H9 (cell line): ENCODE measurements at regions not wholly inside any gene's neighbourhood (a gene's known extent, or its start where the extent isn't known, plus 50 kb on each side); places are given as distances from the start of the nearest gene placed in this dataset.
A peak's percentile ranks its signal among the peaks of the same experiment; 100 is the strongest.

Source experiments
- DNase-seq: peaks from one replicate; pipeline ENCODE4 v3.0.0-alpha.2; 2017
- H2AFZ ChIP-seq: one replicate; pipeline ENCODE4 v1.6.1; 2013; ENCODE audit warnings: mild to moderate bottlenecking, low read length, control low read depth, moderate library complexity
- H2AK5ac ChIP-seq: 2 replicates; pipeline ENCODE4 v1.6.1; 2013; ENCODE audit warnings: low read length, control low read depth, mixed read lengths; ENCODE audit not compliant: insufficient read length
- H2BK120ac ChIP-seq: one replicate; pipeline ENCODE4 v1.6.1; 2013; ENCODE audit warnings: low read depth, mild to moderate bottlenecking, low read length, control low read depth, inconsistent platforms; ENCODE audit not compliant: poor library complexity, severe bottlenecking
- H2BK12ac ChIP-seq: 2 replicates; pipeline ENCODE4 v1.6.1; 2013; ENCODE audit warnings: low read length, control low read depth, mixed read lengths, low read depth; ENCODE audit not compliant: insufficient read length
- H2BK15ac ChIP-seq: 2 replicates; pipeline ENCODE4 v1.6.1; 2013; ENCODE audit warnings: low read depth, low read length, control low read depth
- H2BK20ac ChIP-seq: one replicate; pipeline ENCODE4 v1.6.1; 2013; ENCODE audit warnings: low read depth, mild to moderate bottlenecking, low read length, control low read depth, inconsistent platforms; ENCODE audit not compliant: poor library complexity, severe bottlenecking
- H2BK5ac ChIP-seq: 2 replicates; pipeline ENCODE4 v1.6.1; 2013; ENCODE audit warnings: low read length, control low read depth, mixed read lengths; ENCODE audit not compliant: insufficient read length
- H3K14ac ChIP-seq: 2 replicates; pipeline ENCODE4 v1.6.1; 2013; ENCODE audit warnings: low read length, control low read depth; ENCODE audit not compliant: insufficient read depth
- H3K18ac ChIP-seq: 2 replicates; pipeline ENCODE4 v1.6.1; 2013; ENCODE audit warnings: low read depth, mild to moderate bottlenecking, mixed read lengths, low read length, control low read depth; ENCODE audit not compliant: insufficient read length
- H3K23ac ChIP-seq: 2 replicates; pipeline ENCODE4 v1.6.1; 2013; ENCODE audit warnings: low read length, control low read depth, mixed read lengths, low read depth; ENCODE audit not compliant: insufficient read length
- H3K23me2 ChIP-seq: 2 replicates; pipeline ENCODE4 v1.6.1; 2013; ENCODE audit warnings: low read depth, mild to moderate bottlenecking, mixed read lengths, low read length, control low read depth; ENCODE audit not compliant: insufficient read length, poor library complexity, severe bottlenecking
- H3K27ac ChIP-seq: 2 replicates; pipeline ENCODE4 v1.5.1; 2013; ENCODE audit warnings: low read length, control low read depth, mixed read lengths, low read depth; ENCODE audit not compliant: insufficient read length
- H3K27me3 ChIP-seq: 2 replicates; pipeline ENCODE4 v1.6.1; 2013; ENCODE audit warnings: low read length, control low read depth, inconsistent platforms; ENCODE audit not compliant: insufficient read depth
- H3K4ac ChIP-seq: 2 replicates; pipeline ENCODE4 v1.6.1; 2013; ENCODE audit warnings: low read depth, mild to moderate bottlenecking, control low read depth, inconsistent platforms, low read length, moderate library complexity
- H3K4me1 ChIP-seq: 2 replicates; pipeline ENCODE4 v1.6.1; 2013; ENCODE audit warnings: low read length, control low read depth, inconsistent platforms; ENCODE audit not compliant: insufficient read depth
- H3K4me2 ChIP-seq: 2 replicates; pipeline ENCODE4 v1.6.1; 2013; ENCODE audit warnings: low read length, control low read depth, mixed read lengths; ENCODE audit not compliant: insufficient read length, insufficient read depth
- H3K56ac ChIP-seq: 2 replicates; pipeline ENCODE4 v1.6.1; 2013; ENCODE audit warnings: low read depth, mild to moderate bottlenecking, mixed read lengths, low read length, control low read depth; ENCODE audit not compliant: insufficient read length
- H3K79me1 ChIP-seq: 2 replicates; pipeline ENCODE4 v1.6.1; 2013; ENCODE audit warnings: low read depth, mild to moderate bottlenecking, moderate library complexity, low read length, control low read depth, inconsistent platforms; ENCODE audit not compliant: insufficient read depth, poor library complexity, severe bottlenecking
- H3K79me2 ChIP-seq: 2 replicates; pipeline ENCODE4 v1.6.1; 2013; ENCODE audit warnings: low read length, control low read depth, inconsistent platforms; ENCODE audit not compliant: insufficient read depth
- H3K9ac ChIP-seq: 2 replicates; pipeline ENCODE4 v1.6.1; 2013; ENCODE audit warnings: low read length, control low read depth, mixed read lengths; ENCODE audit not compliant: insufficient read length; ENCODE audit errors: extremely low read depth
- H3K9me3 ChIP-seq: one replicate; pipeline ENCODE4 v1.6.1; 2013; ENCODE audit warnings: low read depth, low read length, inconsistent platforms; ENCODE audit not compliant: control insufficient read depth
- H3T11ph ChIP-seq: one replicate; pipeline ENCODE4 v1.6.1; 2013; ENCODE audit warnings: mild to moderate bottlenecking, low read length, control low read depth, inconsistent platforms
- H4K20me1 ChIP-seq: one replicate; pipeline ENCODE4 v1.6.1; 2013; ENCODE audit not compliant: control insufficient read depth, insufficient read length, insufficient read depth
- H4K5ac ChIP-seq: 2 replicates; pipeline ENCODE4 v1.6.1; 2013; ENCODE audit warnings: low read depth, mild to moderate bottlenecking, mixed read lengths, low read length, control low read depth; ENCODE audit not compliant: insufficient read length
- H4K8ac ChIP-seq: replicated peaks from 2 replicates; pipeline ENCODE4 v1.6.1; 2013; ENCODE audit warnings: low read length, control low read depth, mixed read lengths, low read depth; ENCODE audit not compliant: insufficient read length
- H4K91ac ChIP-seq: 2 replicates; pipeline ENCODE4 v1.6.1; 2013; ENCODE audit warnings: low read depth, mild to moderate bottlenecking, moderate library complexity, mixed read lengths, low read length, control low read depth; ENCODE audit not compliant: insufficient read length
- H3K27ac Mint-ChIP-seq, 3 experiments: 2 replicates in 2 of 3; 3 replicates in 1 of 3; pipeline ENCODE4 v1.8.0; 2020 to 2021; ENCODE audit warnings: mixed read lengths in 3 of 3, mild to moderate bottlenecking in 1 of 3, moderate library complexity in 1 of 3
- H3K27me3 Mint-ChIP-seq: 2 replicates; pipeline ENCODE4 v1.8.0; 2021; ENCODE audit warnings: low read depth, mild to moderate bottlenecking, moderate library complexity, mixed read lengths
- H3K36me3 Mint-ChIP-seq, 3 experiments: 2 replicates in 2 of 3; 3 replicates in 1 of 3; pipeline ENCODE4 v1.8.0; 2020 to 2021; ENCODE audit warnings: low read depth in 3 of 3, mixed read lengths in 3 of 3; ENCODE audit not compliant: insufficient read depth in 1 of 3
- H3K4me1 Mint-ChIP-seq, 2 experiments: 2 replicates each; pipeline ENCODE4 v1.8.0; 2020; ENCODE audit warnings: mixed read lengths in 2 of 2
- H3K4me3 Mint-ChIP-seq, 2 experiments: 2 replicates in 1 of 2; 3 replicates in 1 of 2; pipeline ENCODE4 v1.8.0; 2020 to 2021; ENCODE audit warnings: mild to moderate bottlenecking in 2 of 2, mixed read lengths in 2 of 2, moderate library complexity in 1 of 2
- H3K9me3 Mint-ChIP-seq, 2 experiments: 2 replicates in 1 of 2; 3 replicates in 1 of 2; pipeline ENCODE4 v1.8.0; 2020; ENCODE audit warnings: mild to moderate bottlenecking in 2 of 2, mixed read lengths in 2 of 2, moderate library complexity in 1 of 2
- WGBS: extraction: QIAGEN DNeasy Blood & Tissue Kit; methylation state at CpG from one replicate; pipeline ENCODE4 v1.1.7; 2013; ENCODE audit warnings: missing lambda C conversion rate, low lambda C conversion rate, mixed read lengths; ENCODE audit not compliant: insufficient read length; ENCODE audit errors: extremely low coverage; 5-methylcytosine and 5-hydroxymethylcytosine counted together
- TF ChIP-seq, protein P1 (sequence below): fragments of 200-600 bp; sonication (generic); conservative IDR thresholded peaks from 3 replicates; pipeline ENCODE4 v1.8.0; 2021; ENCODE audit warnings: antibody characterized with exemption, mild to moderate bottlenecking

DNA sequence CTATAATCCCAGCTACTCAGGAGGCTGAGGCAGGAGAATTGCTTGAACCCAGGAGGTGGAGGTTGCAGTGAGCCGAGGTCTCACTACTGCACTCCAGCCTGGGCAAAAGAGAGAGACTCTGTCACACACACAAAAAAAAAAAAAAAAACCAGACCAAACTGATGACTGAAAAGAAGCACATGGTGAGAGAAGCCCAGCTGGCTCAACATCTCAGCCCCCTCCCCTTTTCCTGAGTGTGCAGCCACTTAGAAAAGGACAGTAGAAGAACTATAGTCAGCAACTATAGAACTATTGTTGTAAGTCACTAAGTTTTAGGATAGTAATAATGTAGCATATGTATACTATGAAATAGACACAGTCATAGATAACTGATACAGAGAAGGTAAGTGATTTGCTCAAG is 87.2 kb upstream of the RALGPS2 start:
- H2AFZ ChIP-seq = no peak overlapping the region
- Mint-ChIP-seq H3K27ac (peak overlapping the region in 1 of 3 experiments; percentile 25; a peak in 1 of 7 replicates), H3K4me1 (peaks cover 14 to 17% of the 10 kb centered on the region in 2 experiments), H3K4me3 (no peak overlapping the region), H3K36me3 (no peaks in the 10 kb centered on the region), H3K9me3 (no peaks in the 10 kb centered on the region), H3K27me3 (no peaks in the 10 kb centered on the region)
- no peaks in the 10 kb centered on the region for H4K20me1 ChIP-seq
- no peak overlapping the region for H2AK5ac ChIP-seq
- no peak overlapping the region for H3K9ac ChIP-seq
- no peak overlapping the region for H3K18ac ChIP-seq
- no peak overlapping the region for H3K56ac ChIP-seq
- H2BK5ac ChIP-seq = no peak overlapping the region
- DNase-seq = no peak
- TF ChIP-seq, protein P1, sequence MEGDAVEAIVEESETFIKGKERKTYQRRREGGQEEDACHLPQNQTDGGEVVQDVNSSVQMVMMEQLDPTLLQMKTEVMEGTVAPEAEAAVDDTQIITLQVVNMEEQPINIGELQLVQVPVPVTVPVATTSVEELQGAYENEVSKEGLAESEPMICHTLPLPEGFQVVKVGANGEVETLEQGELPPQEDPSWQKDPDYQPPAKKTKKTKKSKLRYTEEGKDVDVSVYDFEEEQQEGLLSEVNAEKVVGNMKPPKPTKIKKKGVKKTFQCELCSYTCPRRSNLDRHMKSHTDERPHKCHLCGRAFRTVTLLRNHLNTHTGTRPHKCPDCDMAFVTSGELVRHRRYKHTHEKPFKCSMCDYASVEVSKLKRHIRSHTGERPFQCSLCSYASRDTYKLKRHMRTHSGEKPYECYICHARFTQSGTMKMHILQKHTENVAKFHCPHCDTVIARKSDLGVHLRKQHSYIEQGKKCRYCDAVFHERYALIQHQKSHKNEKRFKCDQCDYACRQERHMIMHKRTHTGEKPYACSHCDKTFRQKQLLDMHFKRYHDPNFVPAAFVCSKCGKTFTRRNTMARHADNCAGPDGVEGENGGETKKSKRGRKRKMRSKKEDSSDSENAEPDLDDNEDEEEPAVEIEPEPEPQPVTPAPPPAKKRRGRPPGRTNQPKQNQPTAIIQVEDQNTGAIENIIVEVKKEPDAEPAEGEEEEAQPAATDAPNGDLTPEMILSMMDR = no peak
- H3T11ph ChIP-seq = no peak overlapping the region
- WGBS = no CpG with 5 or more reads among the region's 1 CpG
- no peak overlapping the region for H3K4ac ChIP-seq
- no peaks in the 10 kb centered on the region for H3K23me2 ChIP-seq
- no peaks in the 10 kb centered on the region for H3K9me3 ChIP-seq
- no peak overlapping the region for H2BK20ac ChIP-seq
- no peak overlapping the region for H4K5ac ChIP-seq
- no peak overlapping the region for H2BK12ac ChIP-seq
- H3K27ac ChIP-seq = no peak overlapping the region
- H4K8ac ChIP-seq = no peak overlapping the region
- H3K4me1 ChIP-seq = peaks cover 2% of the 10 kb centered on the region; the same call in 1 of the 2 replicates
- no peaks in the 10 kb centered on the region for H3K79me1 ChIP-seq
- no peak overlapping the region for H2BK120ac ChIP-seq
- H3K4me2 ChIP-seq = no peak overlapping the region
- H2BK15ac ChIP-seq = no peak overlapping the region
- H3K23ac ChIP-seq = no peak overlapping the region
- H3K14ac ChIP-seq = no peak overlapping the region
- no peaks in the 10 kb centered on the region for H3K27me3 ChIP-seq
- no peak overlapping the region for H4K91ac ChIP-seq
- H3K79me2 ChIP-seq = no peaks in the 10 kb centered on the region
